A549 (cell line): ENCODE measurements at regions not wholly inside any gene's neighbourhood (a gene's known extent, or its start where the extent isn't known, plus 50 kb on each side); places are given as distances from the start of the nearest gene placed in this dataset.
"Not testable (repeated sequence)": the region's sequence is repeated elsewhere in the genome, so short reads cannot be mapped to it uniquely, and the experiment has no call there.

Experiments used
- CEBPB ChIP-seq, 2 experiments: fragments of >200 bp in 1 of 2; sonication (Bioruptor Twin) in 1 of 2; formaldehyde crosslinking in 1 of 2; IDR thresholded peaks; 2 replicates each; pipeline ENCODE4 v1.6.1; 2012 to 2016
- POLR2AphosphoS2 ChIP-seq: conservative IDR thresholded peaks from 2 replicates; pipeline ENCODE4 v1.6.1; 2012; ENCODE audit warnings: low read length, improper control_type of control experiment, inconsistent platforms
- TF ChIP-seq, protein P1 (sequence below): fragments of >200 bp; sonication (Bioruptor Twin); formaldehyde crosslinking; IDR thresholded peaks from 3 replicates; pipeline ENCODE4 v1.5.1; 2016
- TF ChIP-seq, protein P2 (sequence below): fragments of 150-350 bp; IDR thresholded peaks from 2 replicates; pipeline ENCODE4 v1.6.1; 2014; ENCODE audit warnings: low read depth, mild to moderate bottlenecking, low read length

DNA sequence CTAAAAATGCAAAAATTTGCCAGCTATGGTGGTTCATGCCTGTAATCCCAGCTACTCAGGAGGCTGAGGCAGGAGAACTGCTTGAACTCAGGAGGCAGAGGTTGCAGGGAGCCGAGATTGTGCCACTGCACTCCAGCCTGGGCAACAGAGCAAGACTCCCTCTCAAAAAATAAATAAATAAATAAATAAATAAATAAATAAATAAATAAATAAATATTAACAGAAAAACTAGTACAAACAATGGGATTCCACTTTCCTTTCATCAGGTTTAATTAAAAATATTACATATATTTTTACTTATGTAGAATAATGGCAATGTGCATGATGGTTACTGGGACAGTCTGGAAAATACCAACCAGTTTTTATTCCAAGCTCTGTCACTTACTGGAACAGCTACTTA is 897.5 kb downstream of the PLOD2 start:
- not testable (repeated sequence) for TF ChIP-seq CEBPB (IDR thresholded peaks at IDR 0.05); POLR2AphosphoS2
- TF ChIP-seq, protein P1, sequence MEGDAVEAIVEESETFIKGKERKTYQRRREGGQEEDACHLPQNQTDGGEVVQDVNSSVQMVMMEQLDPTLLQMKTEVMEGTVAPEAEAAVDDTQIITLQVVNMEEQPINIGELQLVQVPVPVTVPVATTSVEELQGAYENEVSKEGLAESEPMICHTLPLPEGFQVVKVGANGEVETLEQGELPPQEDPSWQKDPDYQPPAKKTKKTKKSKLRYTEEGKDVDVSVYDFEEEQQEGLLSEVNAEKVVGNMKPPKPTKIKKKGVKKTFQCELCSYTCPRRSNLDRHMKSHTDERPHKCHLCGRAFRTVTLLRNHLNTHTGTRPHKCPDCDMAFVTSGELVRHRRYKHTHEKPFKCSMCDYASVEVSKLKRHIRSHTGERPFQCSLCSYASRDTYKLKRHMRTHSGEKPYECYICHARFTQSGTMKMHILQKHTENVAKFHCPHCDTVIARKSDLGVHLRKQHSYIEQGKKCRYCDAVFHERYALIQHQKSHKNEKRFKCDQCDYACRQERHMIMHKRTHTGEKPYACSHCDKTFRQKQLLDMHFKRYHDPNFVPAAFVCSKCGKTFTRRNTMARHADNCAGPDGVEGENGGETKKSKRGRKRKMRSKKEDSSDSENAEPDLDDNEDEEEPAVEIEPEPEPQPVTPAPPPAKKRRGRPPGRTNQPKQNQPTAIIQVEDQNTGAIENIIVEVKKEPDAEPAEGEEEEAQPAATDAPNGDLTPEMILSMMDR: not testable (repeated sequence)
- TF ChIP-seq, protein P2, sequence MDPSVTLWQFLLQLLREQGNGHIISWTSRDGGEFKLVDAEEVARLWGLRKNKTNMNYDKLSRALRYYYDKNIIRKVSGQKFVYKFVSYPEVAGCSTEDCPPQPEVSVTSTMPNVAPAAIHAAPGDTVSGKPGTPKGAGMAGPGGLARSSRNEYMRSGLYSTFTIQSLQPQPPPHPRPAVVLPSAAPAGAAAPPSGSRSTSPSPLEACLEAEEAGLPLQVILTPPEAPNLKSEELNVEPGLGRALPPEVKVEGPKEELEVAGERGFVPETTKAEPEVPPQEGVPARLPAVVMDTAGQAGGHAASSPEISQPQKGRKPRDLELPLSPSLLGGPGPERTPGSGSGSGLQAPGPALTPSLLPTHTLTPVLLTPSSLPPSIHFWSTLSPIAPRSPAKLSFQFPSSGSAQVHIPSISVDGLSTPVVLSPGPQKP: not testable (repeated sequence)
